NCI-H524 (cell line): ENCODE measurements at regions not wholly inside any gene's neighbourhood (a gene's known extent, or its start where the extent isn't known, plus 50 kb on each side); places are given as distances from the start of the nearest gene placed in this dataset.
A peak's percentile ranks its signal among the peaks of the same experiment; 100 is the strongest.

ENCODE experiments used
- DNase-seq, 2 experiments: peaks; one replicate each; lab custom pipeline; 2025; lab: John Stamatoyannopoulos, UW

GRCh38 chr12:131477613-131478012 is 233.3 kb upstream of the SFSWAP start:
- no peak for DNase-seq

DNA sequence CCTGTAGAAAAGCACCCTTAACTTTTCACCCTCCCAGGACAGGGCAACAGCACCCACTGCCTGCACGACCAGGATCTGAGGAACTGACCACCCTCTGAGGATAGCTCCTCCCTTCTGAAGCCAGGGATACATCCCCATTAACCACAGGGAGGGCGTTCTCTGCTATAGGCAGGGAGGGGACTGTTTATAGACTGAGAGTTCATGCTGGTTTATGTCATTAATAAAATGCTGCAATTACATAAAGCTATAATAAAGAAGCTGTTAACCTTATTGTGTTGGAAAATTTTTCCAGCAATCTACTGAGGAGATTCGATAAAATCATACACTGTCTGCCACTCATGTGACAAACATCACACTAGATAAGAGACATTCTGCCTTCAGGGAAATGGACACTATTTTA is 232.4 kb upstream of the SFSWAP start:
- DNase-seq, result no peak

GRCh38 chr12:131482199-131482598 is 228.7 kb upstream of the SFSWAP start:
- no peak for DNase-seq

DNA sequence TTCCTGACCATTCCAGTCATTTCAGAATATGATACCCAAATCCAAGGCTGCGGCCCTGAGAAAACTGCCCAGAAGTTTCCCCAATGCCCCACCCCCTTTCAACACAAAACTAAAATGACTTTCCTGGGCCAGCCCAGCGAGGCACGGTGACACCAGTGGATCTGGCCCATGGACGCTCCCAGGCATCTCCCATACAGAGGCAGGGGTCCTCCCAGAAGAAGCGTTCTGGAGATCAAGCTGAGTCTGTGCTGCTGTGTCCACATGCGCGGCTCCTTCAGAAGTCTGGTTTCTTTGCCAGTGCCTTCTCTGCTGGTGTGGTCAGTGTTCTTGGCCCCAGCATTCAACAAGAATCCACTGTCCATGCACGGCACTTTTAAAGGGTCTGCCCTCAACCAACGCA is 228.2 kb upstream of the SFSWAP start:
- DNase-seq, result no peak

DNA sequence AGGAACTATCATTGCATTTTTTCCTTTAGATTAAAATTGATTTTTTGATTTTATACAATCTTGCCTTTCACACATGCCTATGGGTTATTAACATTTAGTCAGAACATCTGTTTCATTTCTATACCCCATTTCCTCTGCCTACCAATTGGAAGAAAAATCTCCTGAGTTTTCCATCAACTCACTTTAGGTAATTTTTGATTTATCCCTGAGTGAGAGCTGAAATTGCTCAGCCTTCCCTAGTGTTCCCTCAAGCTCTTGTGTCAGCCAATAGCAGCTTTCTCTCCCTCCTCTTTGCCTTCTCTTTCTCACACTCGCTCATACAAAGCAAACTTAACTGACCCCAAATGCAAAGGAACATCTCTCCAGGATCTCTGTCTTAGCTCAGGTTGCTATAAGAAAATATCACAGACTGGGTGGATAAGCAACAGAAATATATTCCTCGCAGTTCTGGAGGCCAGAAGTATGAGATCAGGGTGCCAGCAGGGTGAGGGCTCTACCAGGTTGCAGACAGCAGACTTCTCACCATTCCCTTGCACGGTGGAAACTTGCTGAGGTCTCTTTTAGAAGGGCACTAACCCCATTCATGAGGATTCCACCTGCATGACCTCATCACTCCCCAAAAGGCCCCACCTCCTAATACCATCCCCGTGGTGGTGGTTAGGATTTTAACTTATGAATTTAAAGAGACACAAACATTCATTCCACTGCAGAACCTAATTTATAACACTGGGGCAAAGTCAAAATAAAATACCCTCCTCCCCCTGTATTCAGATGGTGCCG is 224.2 kb upstream of the SFSWAP start:
- no peak for DNase-seq

GRCh38 chr12:131487388-131488124 is 223.3 kb upstream of the SFSWAP start:
- no peak for DNase-seq

GRCh38 chr12:131489718-131490117 is 221.2 kb upstream of the SFSWAP start:
- no peak for DNase-seq

DNA sequence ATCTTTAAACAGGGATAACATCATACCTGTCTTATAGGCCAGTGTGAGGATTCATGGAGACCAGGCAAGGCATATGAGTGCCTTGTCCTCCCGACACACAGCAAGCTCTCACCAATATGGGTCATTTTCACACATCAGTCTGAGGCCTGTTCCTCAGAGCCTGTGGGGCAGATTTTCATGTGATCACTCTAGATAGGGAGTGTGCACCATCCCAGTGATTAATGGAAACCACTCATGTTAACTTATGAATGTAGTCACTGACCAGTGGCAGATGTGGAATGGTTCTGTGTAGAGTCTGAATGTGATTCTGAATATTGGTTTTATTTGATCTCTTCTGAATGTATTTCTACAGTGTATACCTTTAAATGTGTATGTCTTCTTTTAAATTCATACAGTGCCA is 219.7 kb upstream of the SFSWAP start:
- DNase-seq, result no peak

GRCh38 chr12:131491916-131492490 is 218.9 kb upstream of the SFSWAP start:
- DNase-seq, result no peak

GRCh38 chr12:131493068-131493826 is 217.6 kb upstream of the SFSWAP start:
- DNase-seq, result no peak

GRCh38 chr12:131494216-131494615 is 216.7 kb upstream of the SFSWAP start:
- no peak for DNase-seq

GRCh38 chr12:131494741-131495524 is 216.0 kb upstream of the SFSWAP start:
- DNase-seq, result no peak

GRCh38 chr12:131497966-131498365 is 212.9 kb upstream of the SFSWAP start:
- no peak for DNase-seq

DNA sequence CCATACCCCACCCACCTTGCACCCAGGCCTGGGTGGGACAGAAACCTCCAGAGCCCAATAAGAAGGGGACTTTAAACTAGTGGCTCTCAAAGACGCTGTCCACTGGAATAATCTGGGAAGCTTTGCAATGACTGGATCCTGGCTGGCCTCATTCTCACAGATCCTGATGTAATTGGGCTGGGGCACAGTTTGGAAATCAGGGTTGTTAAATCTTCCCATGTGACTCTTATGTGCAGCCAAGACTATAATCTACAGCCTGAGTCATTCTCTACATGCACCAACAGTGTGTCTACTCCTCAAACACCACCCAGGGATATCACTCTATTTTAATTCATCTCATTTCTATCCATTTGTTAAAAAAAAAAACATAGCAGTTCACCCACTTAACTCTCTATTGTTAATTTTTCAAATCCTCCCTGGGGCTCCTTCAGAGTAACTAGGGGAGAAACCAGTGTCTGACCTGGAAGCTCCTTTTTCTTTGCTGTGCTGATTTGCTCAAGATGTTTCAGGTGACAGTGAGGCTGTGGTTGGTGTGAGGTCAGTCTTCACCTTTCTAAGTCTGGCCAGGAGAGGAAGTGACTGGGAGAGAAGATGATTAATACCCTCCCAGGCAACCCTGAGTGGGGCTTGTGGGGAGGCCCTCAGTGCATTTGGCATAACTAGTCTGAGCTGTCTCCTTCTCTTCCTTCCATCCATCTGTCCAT is 211.6 kb upstream of the SFSWAP start:
- no peak for DNase-seq

GRCh38 chr12:131499864-131500190 is 211.1 kb upstream of the SFSWAP start:
- DNase-seq, result no peak

GRCh38 chr12:131500564-131500963 is 210.3 kb upstream of the SFSWAP start:
- DNase-seq, result no peak

DNA sequence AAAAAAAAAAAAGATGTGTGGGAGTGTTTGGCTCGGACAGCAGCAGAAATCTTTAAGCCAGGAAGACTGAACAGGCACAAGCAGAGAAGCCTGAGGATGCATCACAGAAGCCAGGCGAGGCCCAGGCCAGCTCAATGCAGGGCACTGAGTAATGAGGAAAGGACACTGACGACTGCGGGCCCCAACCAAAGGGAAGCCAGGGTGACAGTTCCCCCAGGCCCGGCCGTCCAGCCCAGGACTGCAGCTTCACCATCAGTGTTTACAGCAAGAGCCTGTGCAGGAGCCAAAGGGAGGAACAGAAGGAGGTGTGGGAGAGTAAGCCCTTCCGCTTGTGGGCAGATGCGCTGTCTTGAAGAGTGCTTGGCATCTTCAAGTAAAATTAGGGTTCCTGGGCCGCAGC is 205.3 kb upstream of the SFSWAP start:
- peak in 1 of 2 experiments; percentile 7 for DNase-seq

DNA sequence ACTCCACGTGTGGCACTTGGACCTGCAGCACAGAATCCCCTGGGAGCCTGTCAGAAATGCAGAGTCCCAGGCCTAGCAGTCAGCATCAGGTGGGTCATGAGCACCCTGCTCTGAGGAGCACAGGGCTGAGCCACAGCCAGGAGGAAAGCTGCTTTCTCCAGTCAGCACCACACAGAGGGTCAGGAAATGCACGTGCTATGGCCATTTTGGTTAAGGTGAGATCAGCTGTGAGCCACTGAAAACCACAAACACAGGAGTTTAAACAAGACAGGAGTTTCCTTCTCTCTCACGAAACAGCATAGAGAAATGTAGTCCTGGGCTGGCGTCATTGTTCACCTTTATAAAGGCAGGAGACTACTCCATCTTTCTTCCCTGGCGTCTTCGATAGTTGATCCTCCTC is 204.5 kb upstream of the SFSWAP start:
- no peak for DNase-seq

- no peak for DNase-seq
Observed at GRCh38 chr12:131507094-131507493, 203.8 kb upstream of the SFSWAP start.

DNA sequence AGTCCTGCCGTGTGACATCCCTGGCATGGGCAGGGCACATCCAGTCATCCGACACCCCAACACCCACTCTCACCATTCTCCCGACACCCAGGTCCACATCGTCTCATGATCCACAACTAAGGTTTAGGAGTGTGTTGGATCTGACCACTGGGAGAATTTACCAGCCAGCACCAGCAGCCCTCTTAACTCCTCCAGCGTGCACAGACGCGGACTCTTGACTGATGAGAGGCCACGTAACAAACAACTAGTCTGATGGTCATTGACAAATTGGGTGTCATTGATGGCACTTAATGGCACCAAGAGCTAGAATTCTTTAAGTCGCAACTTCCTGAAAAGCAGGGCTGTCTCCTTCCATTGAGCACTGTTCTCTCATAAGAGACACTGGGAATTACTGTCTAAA is 203.0 kb upstream of the SFSWAP start:
- DNase-seq, result peak; percentile 16 to 59

DNA sequence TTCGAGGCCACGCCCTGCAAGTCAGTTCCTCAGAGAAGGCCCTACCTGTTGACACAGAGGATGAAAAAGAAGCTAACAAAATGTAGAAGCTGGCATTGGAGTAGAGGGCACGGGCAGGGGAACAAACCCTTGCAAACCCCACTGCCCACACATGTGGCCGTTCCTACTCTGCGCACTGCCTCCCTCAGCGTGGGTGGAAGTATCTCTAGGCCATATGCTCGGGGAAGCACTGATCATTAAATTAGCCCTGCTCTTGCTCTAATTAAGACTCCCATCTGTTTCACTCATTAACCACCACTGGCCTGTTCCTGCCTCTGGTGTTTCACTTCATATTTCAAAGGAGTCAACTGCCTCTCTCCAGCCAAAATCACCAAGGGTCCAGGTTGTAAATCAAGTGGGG is 201.2 kb upstream of the SFSWAP start:
- peak; percentile 26 to 68 for DNase-seq
